ENCODE measurements at regions not wholly inside any gene's neighbourhood (a gene's known extent, or its start where the extent isn't known, plus 50 kb on each side); places are given as distances from the start of the nearest gene placed in this dataset.
"Not testable (repeated sequence)": the region's sequence is repeated elsewhere in the genome, so short reads cannot be mapped to it uniquely, and the experiment has no call there.

DNA sequence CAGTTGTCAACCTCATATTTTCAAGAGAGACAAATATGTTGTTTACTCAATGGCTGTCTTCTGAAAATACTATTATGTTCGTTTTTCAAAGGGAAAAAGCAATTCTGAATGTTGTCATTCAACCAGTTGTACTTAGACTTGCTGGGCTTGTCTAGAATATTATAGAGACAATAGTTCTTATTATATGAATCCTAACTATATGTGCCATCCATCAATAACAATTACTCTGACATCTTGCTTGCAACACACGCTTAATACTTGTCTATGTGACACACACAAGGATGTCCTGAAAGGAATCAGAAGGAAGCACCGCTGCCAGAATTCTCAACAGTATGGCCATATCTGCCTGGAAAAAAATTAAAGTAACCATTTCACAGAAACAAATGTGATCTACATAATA lies 283.3 kb upstream of the NRSN1 start:
- no peak overlapping the region for H3K4me3 ChIP-seq (ENCODE audit: low read length in 3 of 3)
- TF ChIP-seq, protein P1, sequence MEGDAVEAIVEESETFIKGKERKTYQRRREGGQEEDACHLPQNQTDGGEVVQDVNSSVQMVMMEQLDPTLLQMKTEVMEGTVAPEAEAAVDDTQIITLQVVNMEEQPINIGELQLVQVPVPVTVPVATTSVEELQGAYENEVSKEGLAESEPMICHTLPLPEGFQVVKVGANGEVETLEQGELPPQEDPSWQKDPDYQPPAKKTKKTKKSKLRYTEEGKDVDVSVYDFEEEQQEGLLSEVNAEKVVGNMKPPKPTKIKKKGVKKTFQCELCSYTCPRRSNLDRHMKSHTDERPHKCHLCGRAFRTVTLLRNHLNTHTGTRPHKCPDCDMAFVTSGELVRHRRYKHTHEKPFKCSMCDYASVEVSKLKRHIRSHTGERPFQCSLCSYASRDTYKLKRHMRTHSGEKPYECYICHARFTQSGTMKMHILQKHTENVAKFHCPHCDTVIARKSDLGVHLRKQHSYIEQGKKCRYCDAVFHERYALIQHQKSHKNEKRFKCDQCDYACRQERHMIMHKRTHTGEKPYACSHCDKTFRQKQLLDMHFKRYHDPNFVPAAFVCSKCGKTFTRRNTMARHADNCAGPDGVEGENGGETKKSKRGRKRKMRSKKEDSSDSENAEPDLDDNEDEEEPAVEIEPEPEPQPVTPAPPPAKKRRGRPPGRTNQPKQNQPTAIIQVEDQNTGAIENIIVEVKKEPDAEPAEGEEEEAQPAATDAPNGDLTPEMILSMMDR (IDR thresholded peaks at IDR 0.05; ENCODE audit: borderline replicate concordance, extremely low read depth, insufficient read depth): no peak
- intact Hi-C loops (cut with DNase I): no loop called here
- no peaks in the 10 kb centered on the region for H3K36me3 ChIP-seq (ENCODE audit: control insufficient read depth in 2 of 3, insufficient read depth in 3 of 3, low read length in 3 of 3)
- DNase-seq: no peak
- H3K27ac ChIP-seq (ENCODE audit: low read depth in 2 of 2, low read length in 2 of 2): no peak overlapping the region
- H3K9ac ChIP-seq (ENCODE audit: low read length in 3 of 3): no peak overlapping the region
- no peak for FAIRE-seq
- no peaks in the 10 kb centered on the region for H3K9me3 ChIP-seq (ENCODE audit: control insufficient read depth in 2 of 3, insufficient read depth in 1 of 3, low read length in 3 of 3)
- H3K27me3 ChIP-seq (ENCODE audit: control insufficient read depth, insufficient read depth, low read length): no peaks in the 10 kb centered on the region
- no peaks in the 10 kb centered on the region for H3K4me1 ChIP-seq (ENCODE audit: control insufficient read depth in 2 of 3, insufficient read depth in 2 of 3, low read depth in 1 of 3, low read length in 3 of 3)

DNA sequence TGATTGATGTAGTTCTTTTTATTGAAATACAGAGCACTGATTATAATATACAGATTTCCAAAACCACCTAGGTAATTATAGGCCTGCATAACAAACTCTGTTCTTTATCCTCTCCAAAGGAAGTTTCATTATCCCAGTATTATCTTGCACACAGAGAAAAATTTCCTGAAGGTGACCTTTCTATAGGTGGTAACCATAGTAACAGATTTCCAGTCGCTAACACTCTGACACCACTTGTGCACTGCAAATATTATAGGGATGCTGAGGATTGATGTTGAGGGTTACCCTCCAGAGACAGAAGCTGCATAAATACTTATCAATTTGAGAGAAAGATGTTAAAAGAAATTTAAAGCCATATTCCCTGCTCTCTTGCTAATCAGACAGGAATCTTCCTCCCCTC lies 274.5 kb upstream of the NRSN1 start:
- H3K9me3 ChIP-seq (ENCODE audit: control insufficient read depth in 2 of 3, insufficient read depth in 1 of 3, low read length in 3 of 3): no peaks in the 10 kb centered on the region
- intact Hi-C loops (cut with DNase I): no loop called here
- H3K9ac ChIP-seq (ENCODE audit: low read length in 3 of 3): no peak overlapping the region
- H3K36me3 ChIP-seq (ENCODE audit: control insufficient read depth in 2 of 3, insufficient read depth in 3 of 3, low read length in 3 of 3): no peaks in the 10 kb centered on the region
- no peaks in the 10 kb centered on the region for H3K4me1 ChIP-seq (ENCODE audit: control insufficient read depth in 2 of 3, insufficient read depth in 2 of 3, low read depth in 1 of 3, low read length in 3 of 3)
- DNase-seq (no peak), FAIRE-seq (no peak)
- no peaks in the 10 kb centered on the region for H3K27me3 ChIP-seq (ENCODE audit: control insufficient read depth, insufficient read depth, low read length)
- TF ChIP-seq, protein P1 (IDR thresholded peaks at IDR 0.05; ENCODE audit: borderline replicate concordance, extremely low read depth, insufficient read depth): no peak
- no peak overlapping the region for H3K4me3 ChIP-seq (ENCODE audit: low read length in 3 of 3)
- no peak overlapping the region for H3K27ac ChIP-seq (ENCODE audit: low read depth in 2 of 2, low read length in 2 of 2)

DNA sequence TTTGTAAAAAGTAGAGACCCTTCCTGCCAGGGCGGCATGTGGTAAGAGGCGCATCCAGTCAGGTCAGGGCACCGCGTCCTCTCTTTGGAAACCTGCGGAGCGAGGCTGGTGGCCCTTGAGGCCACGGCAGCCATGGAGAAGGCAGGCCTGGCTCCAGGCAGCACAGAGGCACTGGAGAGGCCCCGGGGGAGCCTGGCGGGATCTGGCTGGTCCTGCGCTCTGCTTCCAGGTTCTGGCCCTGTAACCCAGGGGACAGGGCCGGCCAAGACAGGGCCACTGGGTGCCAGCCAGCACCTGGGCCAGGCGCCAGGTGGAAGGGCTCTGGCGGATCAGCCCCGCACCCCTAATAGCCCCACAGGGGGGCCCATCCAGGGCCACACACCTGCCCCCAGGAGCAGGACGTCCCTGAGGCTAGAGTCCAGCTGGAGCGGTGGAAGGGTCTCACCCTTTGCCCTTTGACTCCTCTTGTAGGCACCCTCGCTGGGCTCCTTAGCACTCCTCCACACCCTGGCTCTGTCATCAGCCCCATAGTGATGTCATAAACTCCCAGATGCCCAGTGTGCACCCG lies 272.4 kb upstream of the NRSN1 start:
- intact Hi-C loops (cut with DNase I); FAIRE-seq; H3K4me1 ChIP-seq (ENCODE audit: control insufficient read depth in 2 of 3, insufficient read depth in 2 of 3, low read depth in 1 of 3, low read length in 3 of 3); H3K27ac ChIP-seq (ENCODE audit: low read depth in 2 of 2, low read length in 2 of 2); H3K9me3 ChIP-seq (ENCODE audit: control insufficient read depth in 2 of 3, insufficient read depth in 1 of 3, low read length in 3 of 3); H3K27me3 ChIP-seq (ENCODE audit: control insufficient read depth, insufficient read depth, low read length); H3K36me3 ChIP-seq (ENCODE audit: control insufficient read depth in 2 of 3, insufficient read depth in 3 of 3, low read length in 3 of 3); H3K9ac ChIP-seq (ENCODE audit: low read length in 3 of 3); H3K4me3 ChIP-seq (ENCODE audit: low read length in 3 of 3): not testable (repeated sequence)
- DNase-seq: peak in 1 of 5 donors; percentile 62

DNA sequence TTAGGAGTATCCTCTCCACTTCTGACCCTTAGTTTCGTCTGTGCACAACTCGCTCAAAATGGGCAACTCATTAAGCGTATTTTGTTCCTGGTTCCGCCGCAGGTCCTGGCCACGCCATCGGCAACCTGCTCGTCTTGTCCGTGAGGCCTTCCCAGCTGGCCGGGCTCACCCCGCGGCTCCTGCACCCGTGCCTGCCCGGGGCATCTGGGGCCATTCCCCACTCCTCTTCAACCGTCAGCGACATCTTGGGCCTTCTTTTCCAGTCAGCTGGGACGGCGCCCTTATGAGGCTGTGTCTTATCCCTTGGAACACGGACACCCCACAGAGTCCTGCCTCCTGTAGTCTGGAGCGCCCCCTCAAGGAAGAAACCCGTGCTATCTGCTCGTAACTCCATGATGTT lies 271.9 kb upstream of the NRSN1 start:
- H3K27ac ChIP-seq (ENCODE audit: low read depth in 2 of 2, low read length in 2 of 2); DNase-seq; H3K4me1 ChIP-seq (ENCODE audit: control insufficient read depth in 2 of 3, insufficient read depth in 2 of 3, low read depth in 1 of 3, low read length in 3 of 3); H3K9me3 ChIP-seq (ENCODE audit: control insufficient read depth in 2 of 3, insufficient read depth in 1 of 3, low read length in 3 of 3); H3K9ac ChIP-seq (ENCODE audit: low read length in 3 of 3); H3K36me3 ChIP-seq (ENCODE audit: control insufficient read depth in 2 of 3, insufficient read depth in 3 of 3, low read length in 3 of 3); intact Hi-C loops (cut with DNase I); FAIRE-seq; H3K27me3 ChIP-seq (ENCODE audit: control insufficient read depth, insufficient read depth, low read length); H3K4me3 ChIP-seq (ENCODE audit: low read length in 3 of 3): not testable (repeated sequence)
